Trophoblast cell (in vitro differentiated cells and primary cell): ENCODE measurements at regions not wholly inside any gene's neighbourhood (a gene's known extent, or its start where the extent isn't known, plus 50 kb on each side); places are given as distances from the start of the nearest gene placed in this dataset.

Experiments
- DNase-seq, 2 donors: peaks; one replicate each; pipeline ENCODE4 v3.0.0-alpha.2; 2016
- H2AFZ ChIP-seq: 2 replicates; pipeline ENCODE4 v1.6.1; 2013; ENCODE audit warnings: low read length, moderate library complexity, mild to moderate bottlenecking; ENCODE audit not compliant: insufficient read depth, poor library complexity
- H2AK5ac ChIP-seq: 2 replicates; pipeline ENCODE4 v1.6.1; 2013; ENCODE audit warnings: mild to moderate bottlenecking, low read length
- H2BK120ac ChIP-seq: 2 replicates; pipeline ENCODE4 v1.6.1; 2013; ENCODE audit warnings: low read length, mild to moderate bottlenecking, moderate library complexity; ENCODE audit not compliant: insufficient read depth, poor library complexity
- H2BK12ac ChIP-seq: 2 replicates; pipeline ENCODE4 v1.6.1; 2013; ENCODE audit warnings: mild to moderate bottlenecking, low read length, moderate library complexity
- H2BK5ac ChIP-seq: 2 replicates; pipeline ENCODE4 v1.6.1; 2013; ENCODE audit warnings: low read length, low read depth, moderate library complexity, mild to moderate bottlenecking; ENCODE audit not compliant: poor library complexity
- H3K14ac ChIP-seq: 2 replicates; pipeline ENCODE4 v1.6.1; 2013; ENCODE audit warnings: mild to moderate bottlenecking, low read length
- H3K18ac ChIP-seq: 2 replicates; pipeline ENCODE4 v1.6.1; 2013; ENCODE audit warnings: mild to moderate bottlenecking, low read length
- H3K23ac ChIP-seq: 2 replicates; pipeline ENCODE4 v1.6.1; 2013; ENCODE audit warnings: low read length
- H3K27ac ChIP-seq: 2 replicates; pipeline ENCODE4 v1.5.1; 2013; ENCODE audit warnings: low read depth, mild to moderate bottlenecking, inconsistent platforms, low read length, moderate library complexity
- H3K27me3 ChIP-seq: 2 replicates; pipeline ENCODE4 v1.6.1; 2013; ENCODE audit warnings: inconsistent platforms, mild to moderate bottlenecking, low read length, moderate library complexity; ENCODE audit not compliant: insufficient read depth
- H3K36me3 ChIP-seq, 2 experiments: 1 replicate in 1 of 2; 2 replicates in 1 of 2; pipeline ENCODE4 v1.6.1; 2013; ENCODE audit warnings: low read length in 2 of 2, mild to moderate bottlenecking in 2 of 2, moderate library complexity in 1 of 2; ENCODE audit not compliant: insufficient read depth in 2 of 2, control insufficient read depth in 1 of 2
- H3K4ac ChIP-seq: 2 replicates; pipeline ENCODE4 v1.6.1; 2013; ENCODE audit warnings: low read depth, mild to moderate bottlenecking, low read length, moderate library complexity
- H3K4me1 ChIP-seq, 2 experiments: 1 replicate in 1 of 2; 2 replicates in 1 of 2; pipeline ENCODE4 v1.6.1; 2013; ENCODE audit warnings: low read length in 2 of 2, mild to moderate bottlenecking in 2 of 2, moderate library complexity in 1 of 2; ENCODE audit not compliant: insufficient read depth in 2 of 2, control insufficient read depth in 1 of 2
- H3K4me2 ChIP-seq: 2 replicates; pipeline ENCODE4 v1.6.1; 2013; ENCODE audit warnings: inconsistent platforms, mild to moderate bottlenecking, low read length, moderate library complexity
- H3K4me3 ChIP-seq: 2 replicates; pipeline ENCODE4 v1.5.1; 2013; ENCODE audit warnings: mild to moderate bottlenecking, low read depth, low read length, inconsistent platforms
- H3K79me1 ChIP-seq: one replicate; pipeline ENCODE4 v1.6.1; 2013; ENCODE audit warnings: low read length
- H3K79me2 ChIP-seq: 2 replicates; pipeline ENCODE4 v1.6.1; 2013; ENCODE audit warnings: low read length, mild to moderate bottlenecking; ENCODE audit not compliant: control insufficient read depth, insufficient read depth, poor library complexity
- H3K9ac ChIP-seq: 2 replicates; pipeline ENCODE4 v1.6.1; 2013; ENCODE audit warnings: mild to moderate bottlenecking, low read length
- H3K9me3 ChIP-seq: 2 replicates; pipeline ENCODE4 v1.6.1; 2013; ENCODE audit warnings: low read depth, mild to moderate bottlenecking, control low read depth, inconsistent platforms, low read length; ENCODE audit not compliant: insufficient read depth
- H4K12ac ChIP-seq: 2 replicates; pipeline ENCODE4 v1.6.1; 2013; ENCODE audit warnings: low read depth, mild to moderate bottlenecking, low read length, moderate library complexity
- H4K8ac ChIP-seq: 2 replicates; pipeline ENCODE4 v1.6.1; 2013; ENCODE audit warnings: low read depth, mild to moderate bottlenecking, low read length, moderate library complexity
- H4K91ac ChIP-seq: one replicate; pipeline ENCODE4 v1.6.1; 2013; ENCODE audit warnings: low read depth, mild to moderate bottlenecking, low read length, moderate library complexity
- WGBS: extraction: QIAGEN DNeasy Blood & Tissue Kit; methylation state at CpG from one replicate; pipeline ENCODE4 v1.1.7; 2013; ENCODE audit warnings: missing lambda C conversion rate; ENCODE audit not compliant: insufficient read length, insufficient coverage; ENCODE audit errors: extremely low coverage; 5-methylcytosine and 5-hydroxymethylcytosine counted together

- peak in 1 of 2 donors; percentile 76 for DNase-seq
- Histone ChIP-seq H3K14ac (no peak overlapping the region), H2BK5ac (no peak overlapping the region), H2BK12ac (no peak overlapping the region), H3K9ac (no peak overlapping the region), H4K12ac (no peak overlapping the region), H3K18ac (no peak overlapping the region), H3K27ac (no peak overlapping the region), H3K79me1 (no peaks in the 10 kb centered on the region), H3K23ac (no peak overlapping the region), H3K36me3 (no peaks in the 10 kb centered on the region), H3K4ac (no peak overlapping the region), H3K4me1 (no peaks in the 10 kb centered on the region), H2AFZ (no peak overlapping the region), H2BK120ac (no peak overlapping the region), H3K4me3 (no peak overlapping the region), H3K27me3 (no peaks in the 10 kb centered on the region), H4K91ac (no peak overlapping the region), H3K79me2 (no peaks in the 10 kb centered on the region), H3K4me2 (no peak overlapping the region), H4K8ac (no peak overlapping the region), H2AK5ac (no peak overlapping the region), H3K9me3 (no peaks in the 10 kb centered on the region)
- no CpG with 5 or more reads among the region's 12 CpGs for WGBS
These were observed 81.6 kb upstream of the PREP start for GRCh38 chr6:105484238-105485161.

- Histone ChIP-seq H3K4me2 (no peak overlapping the region), H3K36me3 (no peaks in the 10 kb centered on the region), H4K8ac (no peak overlapping the region), H3K79me2 (no peaks in the 10 kb centered on the region), H3K18ac (no peak overlapping the region), H3K27me3 (no peaks in the 10 kb centered on the region), H2BK12ac (no peak overlapping the region), H3K9me3 (no peaks in the 10 kb centered on the region), H3K23ac (no peak overlapping the region), H3K4ac (no peak overlapping the region), H3K27ac (no peak overlapping the region), H3K4me3 (no peak overlapping the region), H2BK120ac (no peak overlapping the region), H3K9ac (no peak overlapping the region), H3K14ac (no peak overlapping the region), H2AK5ac (no peak overlapping the region), H2AFZ (no peak overlapping the region), H4K12ac (no peak overlapping the region), H4K91ac (no peak overlapping the region), H3K4me1 (no peaks in the 10 kb centered on the region), H3K79me1 (no peaks in the 10 kb centered on the region), H2BK5ac (no peak overlapping the region)
- DNase-seq: no peak
- WGBS: no CpG with 5 or more reads among the region's 4 CpGs
These were observed 80.6 kb upstream of the PREP start for GRCh38 chr6:105483492-105483891.

GRCh38 chr6:105482921-105483320 lies 80.0 kb upstream of the PREP start:
- Histone ChIP-seq H3K27me3 (no peaks in the 10 kb centered on the region), H3K79me1 (no peaks in the 10 kb centered on the region), H4K8ac (no peak overlapping the region), H3K9me3 (no peaks in the 10 kb centered on the region), H2AK5ac (no peak overlapping the region), H3K18ac (no peak overlapping the region), H3K79me2 (no peaks in the 10 kb centered on the region), H4K91ac (no peak overlapping the region), H3K4me2 (no peak overlapping the region), H2AFZ (no peak overlapping the region), H3K27ac (no peak overlapping the region), H3K36me3 (no peaks in the 10 kb centered on the region), H3K14ac (no peak overlapping the region), H2BK120ac (no peak overlapping the region), H3K4ac (no peak overlapping the region), H3K9ac (no peak overlapping the region), H2BK5ac (no peak overlapping the region), H3K4me1 (no peaks in the 10 kb centered on the region), H3K23ac (no peak overlapping the region), H4K12ac (no peak overlapping the region), H3K4me3 (no peak overlapping the region), H2BK12ac (no peak overlapping the region)
- no CpG with 5 or more reads among the region's 3 CpGs for WGBS
- DNase-seq: no peak

GRCh38 chr6:105482227-105482844 lies 79.5 kb upstream of the PREP start:
- no peak overlapping the region for H4K8ac ChIP-seq
- no peaks in the 10 kb centered on the region for H3K27me3 ChIP-seq
- H3K9me3 ChIP-seq: no peaks in the 10 kb centered on the region
- no peak for DNase-seq
- no peaks in the 10 kb centered on the region for H3K36me3 ChIP-seq
- H3K9ac ChIP-seq: no peak overlapping the region
- no peak overlapping the region for H3K14ac ChIP-seq
- H4K91ac ChIP-seq: no peak overlapping the region
- no peak overlapping the region for H3K18ac ChIP-seq
- H2AFZ ChIP-seq: no peak overlapping the region
- whole genome bisulfite sequencing: no CpG with 5 or more reads among the region's 2 CpGs
- no peak overlapping the region for H2BK120ac ChIP-seq
- no peak overlapping the region for H3K4me2 ChIP-seq
- H4K12ac ChIP-seq: no peak overlapping the region
- no peak overlapping the region for H2AK5ac ChIP-seq
- no peak overlapping the region for H2BK12ac ChIP-seq
- H2BK5ac ChIP-seq: no peak overlapping the region
- H3K79me1 ChIP-seq: no peaks in the 10 kb centered on the region
- H3K4me1 ChIP-seq: no peaks in the 10 kb centered on the region
- H3K79me2 ChIP-seq: no peaks in the 10 kb centered on the region
- H3K23ac ChIP-seq: no peak overlapping the region
- no peak overlapping the region for H3K4me3 ChIP-seq
- no peak overlapping the region for H3K27ac ChIP-seq
- no peak overlapping the region for H3K4ac ChIP-seq
